ENCODE measurements at regions not wholly inside any gene's neighbourhood (a gene's known extent, or its start where the extent isn't known, plus 50 kb on each side); places are given as distances from the start of the nearest gene placed in this dataset.

DNA sequence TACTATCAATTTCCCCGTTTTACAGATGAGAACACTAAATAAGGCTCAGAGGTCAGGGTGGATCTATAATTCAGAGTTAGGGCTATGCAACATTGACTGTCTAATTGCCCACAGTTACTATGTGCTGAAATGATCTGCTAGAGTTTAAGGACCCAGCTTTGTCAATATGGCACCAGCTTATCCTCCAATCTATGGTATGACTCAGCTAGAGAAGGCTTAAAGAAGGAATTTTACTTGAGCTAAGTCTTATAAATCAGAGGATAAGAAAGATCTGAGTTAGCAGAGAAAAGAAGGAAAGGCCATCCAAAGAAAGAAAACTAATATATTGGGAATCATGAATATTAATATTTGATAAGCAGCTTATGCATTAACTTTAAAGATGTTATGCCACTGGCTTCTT is 78.1 kb downstream of the ASB9 start:
- DNase-seq (ENCODE audit: low read depth): no peak
- no peak overlapping the region for H3K4me3 ChIP-seq (replicated peaks; ENCODE audit: low read depth, low read length)
- TF ChIP-seq, protein P1, sequence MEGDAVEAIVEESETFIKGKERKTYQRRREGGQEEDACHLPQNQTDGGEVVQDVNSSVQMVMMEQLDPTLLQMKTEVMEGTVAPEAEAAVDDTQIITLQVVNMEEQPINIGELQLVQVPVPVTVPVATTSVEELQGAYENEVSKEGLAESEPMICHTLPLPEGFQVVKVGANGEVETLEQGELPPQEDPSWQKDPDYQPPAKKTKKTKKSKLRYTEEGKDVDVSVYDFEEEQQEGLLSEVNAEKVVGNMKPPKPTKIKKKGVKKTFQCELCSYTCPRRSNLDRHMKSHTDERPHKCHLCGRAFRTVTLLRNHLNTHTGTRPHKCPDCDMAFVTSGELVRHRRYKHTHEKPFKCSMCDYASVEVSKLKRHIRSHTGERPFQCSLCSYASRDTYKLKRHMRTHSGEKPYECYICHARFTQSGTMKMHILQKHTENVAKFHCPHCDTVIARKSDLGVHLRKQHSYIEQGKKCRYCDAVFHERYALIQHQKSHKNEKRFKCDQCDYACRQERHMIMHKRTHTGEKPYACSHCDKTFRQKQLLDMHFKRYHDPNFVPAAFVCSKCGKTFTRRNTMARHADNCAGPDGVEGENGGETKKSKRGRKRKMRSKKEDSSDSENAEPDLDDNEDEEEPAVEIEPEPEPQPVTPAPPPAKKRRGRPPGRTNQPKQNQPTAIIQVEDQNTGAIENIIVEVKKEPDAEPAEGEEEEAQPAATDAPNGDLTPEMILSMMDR (IDR thresholded peaks at IDR 0.05; ENCODE audit: low read length, missing control alignments): no peak

GRCh38 chrX:15188039-15188438 is 81.8 kb downstream of the ASB9 start:
- DNase-seq (ENCODE audit: low read depth): no peak
- TF ChIP-seq, protein P1 (IDR thresholded peaks at IDR 0.05; ENCODE audit: low read length, missing control alignments): no peak
- H3K4me3 ChIP-seq (replicated peaks; ENCODE audit: low read depth, low read length): no peak overlapping the region

DNA sequence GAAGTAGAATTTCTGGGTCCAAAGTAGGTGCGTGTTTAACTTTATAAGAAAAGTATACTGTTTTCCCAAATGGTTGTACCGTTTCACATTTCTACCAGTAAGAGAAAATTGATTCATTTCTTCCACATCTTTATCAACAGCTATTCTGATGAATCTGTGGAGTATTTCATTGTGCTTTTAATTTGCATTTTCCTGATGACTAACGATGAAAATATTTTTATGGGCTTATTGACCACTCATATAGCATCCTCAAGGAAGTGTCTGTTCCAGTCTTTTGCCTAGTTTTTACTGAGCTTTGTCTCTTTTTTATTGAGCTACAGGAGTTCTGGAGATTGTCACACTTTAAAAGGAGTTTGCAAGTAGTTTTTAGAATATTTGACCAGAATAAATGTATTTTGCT is 92.6 kb downstream of the ASB9 start:
- TF ChIP-seq, protein P1 (IDR thresholded peaks at IDR 0.05; ENCODE audit: low read length, missing control alignments): no peak
- DNase-seq (ENCODE audit: low read depth): no peak
- no peak overlapping the region for H3K4me3 ChIP-seq (replicated peaks; ENCODE audit: low read depth, low read length)

GRCh38 chrX:15173411-15173810 is 96.5 kb downstream of the ASB9 start:
- no peak overlapping the region for H3K4me3 ChIP-seq (replicated peaks; ENCODE audit: low read depth, low read length)
- no peak for DNase-seq (ENCODE audit: low read depth)
- TF ChIP-seq, protein P1 (IDR thresholded peaks at IDR 0.05; ENCODE audit: low read length, missing control alignments): no peak

DNA sequence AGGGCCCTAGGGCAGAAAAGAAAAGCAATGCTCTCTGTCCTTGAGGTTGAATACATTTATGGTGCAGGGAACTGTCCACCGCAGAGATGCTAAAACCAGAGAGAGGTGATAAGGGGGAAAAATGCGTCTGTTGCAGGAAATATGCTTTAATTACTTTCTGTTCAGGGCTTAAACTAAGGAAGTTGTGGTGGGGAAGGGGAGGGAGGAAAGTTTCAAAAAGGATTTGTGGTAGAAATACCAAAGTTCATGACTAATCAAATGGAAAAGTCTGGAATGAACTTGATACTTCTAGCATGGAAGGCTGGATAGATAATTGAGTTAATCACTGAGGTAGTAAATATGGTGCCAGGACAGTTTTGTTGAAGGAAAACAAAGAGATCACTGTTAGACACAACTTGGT is 99.0 kb downstream of the ASB9 start:
- H3K4me3 ChIP-seq (replicated peaks; ENCODE audit: low read depth, low read length): no peak overlapping the region
- no peak for DNase-seq (ENCODE audit: low read depth)
- TF ChIP-seq, protein P1 (IDR thresholded peaks at IDR 0.05; ENCODE audit: low read length, missing control alignments): no peak

DNA sequence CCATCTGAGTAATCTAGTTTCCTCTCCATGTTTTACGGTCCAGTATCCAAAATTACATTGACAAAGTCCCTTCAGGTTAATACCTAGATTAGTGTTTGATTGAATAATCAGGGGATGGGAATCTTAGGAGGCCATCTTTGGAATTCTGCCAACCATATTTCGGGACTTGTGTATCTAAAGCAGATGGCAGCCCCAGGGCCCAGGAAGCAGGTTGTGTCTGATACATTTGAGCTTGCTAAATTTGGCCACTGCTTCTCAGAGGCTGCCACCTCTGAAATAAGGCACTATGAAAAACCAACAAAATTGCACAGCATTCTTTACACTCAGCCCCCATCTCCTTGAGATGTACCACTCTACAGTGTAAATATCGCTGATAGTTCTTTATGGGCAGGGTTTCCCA is 102.1 kb downstream of the ASB9 start:
- DNase-seq (ENCODE audit: low read depth): no peak
- H3K4me3 ChIP-seq (replicated peaks; ENCODE audit: low read depth, low read length): no peak overlapping the region
- TF ChIP-seq, protein P1 (IDR thresholded peaks at IDR 0.05; ENCODE audit: low read length, missing control alignments): no peak

DNA sequence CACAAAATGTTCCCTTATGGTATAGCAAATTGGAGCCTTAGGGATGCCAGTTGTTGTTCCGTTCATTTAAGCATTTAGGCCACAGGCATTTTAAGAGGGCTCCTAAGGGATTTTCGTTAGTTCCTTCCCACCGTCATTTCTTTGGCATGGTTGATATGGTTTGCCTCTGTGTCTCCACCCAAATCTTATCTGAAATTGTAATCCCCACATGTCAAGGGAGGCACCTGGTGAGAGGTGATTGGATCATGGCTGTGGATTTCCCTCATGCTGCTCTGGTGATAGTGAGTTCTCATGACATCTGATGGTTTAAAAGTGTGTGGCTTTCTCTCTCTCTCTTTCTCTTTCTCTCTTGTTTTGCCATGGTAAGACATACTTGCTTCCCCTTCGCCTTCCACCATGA is 104.1 kb downstream of the ASB9 start:
- no peak for DNase-seq (ENCODE audit: low read depth)
- TF ChIP-seq, protein P1 (IDR thresholded peaks at IDR 0.05; ENCODE audit: low read length, missing control alignments): no peak
- H3K4me3 ChIP-seq (replicated peaks; ENCODE audit: low read depth, low read length): no peak overlapping the region
